ENCODE measurements at regions not wholly inside any gene's neighbourhood (a gene's known extent, or its start where the extent isn't known, plus 50 kb on each side); places are given as distances from the start of the nearest gene placed in this dataset.

DNA sequence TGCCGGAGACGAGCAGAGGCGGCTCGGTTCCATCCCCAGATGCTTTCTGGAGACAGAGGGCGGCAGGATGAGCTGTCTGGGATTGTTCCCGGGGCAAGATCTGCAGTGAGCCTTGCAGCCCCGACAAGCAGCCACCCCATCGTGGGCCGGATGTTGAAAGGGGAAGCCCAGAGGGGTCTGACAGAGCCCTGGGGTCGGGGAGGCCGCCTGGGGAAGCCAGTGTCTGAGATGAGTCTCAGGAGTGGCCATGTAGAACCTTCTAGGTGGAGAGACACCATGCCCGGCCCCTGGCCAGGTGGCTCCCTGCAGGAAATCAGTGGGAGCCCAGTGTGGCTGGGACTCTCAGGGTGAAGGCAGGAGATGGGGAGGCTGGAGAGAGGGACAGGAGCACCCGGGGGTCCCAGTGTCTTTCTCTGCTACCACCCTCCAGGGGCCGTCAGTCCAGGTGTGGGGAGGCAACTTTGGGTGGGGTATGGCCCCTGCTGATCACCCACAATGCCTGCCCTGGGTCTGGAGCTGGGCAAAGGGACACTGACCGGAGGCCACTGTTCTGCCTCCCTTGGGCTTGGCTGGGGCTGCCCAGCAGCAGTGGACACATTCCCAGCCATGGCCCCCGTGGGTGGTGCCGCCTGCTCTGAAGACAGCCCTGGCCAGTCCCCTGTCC, 128.3 kb upstream of the HS6ST1 start:
- ChIA-PET CTCF (interaction anchor here (1.8 kb wide), 1 partner anchor 9 kb away, joined by 6 read pairs; no protein-coding TSS in a partner anchor), POLR2A (no interaction called here)
- TF ChIP-seq, protein P1, sequence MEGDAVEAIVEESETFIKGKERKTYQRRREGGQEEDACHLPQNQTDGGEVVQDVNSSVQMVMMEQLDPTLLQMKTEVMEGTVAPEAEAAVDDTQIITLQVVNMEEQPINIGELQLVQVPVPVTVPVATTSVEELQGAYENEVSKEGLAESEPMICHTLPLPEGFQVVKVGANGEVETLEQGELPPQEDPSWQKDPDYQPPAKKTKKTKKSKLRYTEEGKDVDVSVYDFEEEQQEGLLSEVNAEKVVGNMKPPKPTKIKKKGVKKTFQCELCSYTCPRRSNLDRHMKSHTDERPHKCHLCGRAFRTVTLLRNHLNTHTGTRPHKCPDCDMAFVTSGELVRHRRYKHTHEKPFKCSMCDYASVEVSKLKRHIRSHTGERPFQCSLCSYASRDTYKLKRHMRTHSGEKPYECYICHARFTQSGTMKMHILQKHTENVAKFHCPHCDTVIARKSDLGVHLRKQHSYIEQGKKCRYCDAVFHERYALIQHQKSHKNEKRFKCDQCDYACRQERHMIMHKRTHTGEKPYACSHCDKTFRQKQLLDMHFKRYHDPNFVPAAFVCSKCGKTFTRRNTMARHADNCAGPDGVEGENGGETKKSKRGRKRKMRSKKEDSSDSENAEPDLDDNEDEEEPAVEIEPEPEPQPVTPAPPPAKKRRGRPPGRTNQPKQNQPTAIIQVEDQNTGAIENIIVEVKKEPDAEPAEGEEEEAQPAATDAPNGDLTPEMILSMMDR (IDR thresholded peaks at IDR 0.05; ENCODE audit: insufficient read depth, low read length, missing control alignments) = no peak
- H3K4me3 ChIP-seq (ENCODE audit: low read depth, low read length) = no peak overlapping the region
- no peak for DNase-seq (ENCODE audit: low read depth, low spot score)

DNA sequence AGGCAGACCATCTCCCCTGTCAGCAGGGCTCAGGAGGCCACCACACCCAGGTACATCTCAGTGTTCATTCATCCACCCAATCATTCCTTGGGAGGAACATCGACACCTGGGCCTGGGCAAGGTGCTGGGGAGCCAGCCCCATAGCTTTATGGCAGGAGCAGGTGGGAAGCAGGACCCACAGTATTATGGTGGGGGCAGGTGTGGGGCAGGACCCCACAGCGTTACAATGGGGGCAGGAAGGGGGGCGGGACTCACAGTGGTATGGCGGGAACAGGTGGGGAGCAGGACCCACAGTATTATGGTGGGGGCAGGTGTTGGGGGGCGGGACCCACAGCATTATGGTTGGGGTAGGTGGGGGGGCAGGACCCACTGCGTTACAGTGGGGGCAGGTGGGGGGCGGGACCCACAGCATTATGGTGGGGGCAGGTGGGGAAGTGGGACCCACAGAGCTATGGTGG, 128.9 kb upstream of the HS6ST1 start:
- ChIA-PET POLR2A (no interaction called here), CTCF (no interaction called here)
- no peak for DNase-seq (ENCODE audit: low read depth, low spot score)
- TF ChIP-seq, protein P1 (IDR thresholded peaks at IDR 0.05; ENCODE audit: insufficient read depth, low read length, missing control alignments) = no peak
- H3K4me3 ChIP-seq (ENCODE audit: low read depth, low read length) = no peak overlapping the region

DNA sequence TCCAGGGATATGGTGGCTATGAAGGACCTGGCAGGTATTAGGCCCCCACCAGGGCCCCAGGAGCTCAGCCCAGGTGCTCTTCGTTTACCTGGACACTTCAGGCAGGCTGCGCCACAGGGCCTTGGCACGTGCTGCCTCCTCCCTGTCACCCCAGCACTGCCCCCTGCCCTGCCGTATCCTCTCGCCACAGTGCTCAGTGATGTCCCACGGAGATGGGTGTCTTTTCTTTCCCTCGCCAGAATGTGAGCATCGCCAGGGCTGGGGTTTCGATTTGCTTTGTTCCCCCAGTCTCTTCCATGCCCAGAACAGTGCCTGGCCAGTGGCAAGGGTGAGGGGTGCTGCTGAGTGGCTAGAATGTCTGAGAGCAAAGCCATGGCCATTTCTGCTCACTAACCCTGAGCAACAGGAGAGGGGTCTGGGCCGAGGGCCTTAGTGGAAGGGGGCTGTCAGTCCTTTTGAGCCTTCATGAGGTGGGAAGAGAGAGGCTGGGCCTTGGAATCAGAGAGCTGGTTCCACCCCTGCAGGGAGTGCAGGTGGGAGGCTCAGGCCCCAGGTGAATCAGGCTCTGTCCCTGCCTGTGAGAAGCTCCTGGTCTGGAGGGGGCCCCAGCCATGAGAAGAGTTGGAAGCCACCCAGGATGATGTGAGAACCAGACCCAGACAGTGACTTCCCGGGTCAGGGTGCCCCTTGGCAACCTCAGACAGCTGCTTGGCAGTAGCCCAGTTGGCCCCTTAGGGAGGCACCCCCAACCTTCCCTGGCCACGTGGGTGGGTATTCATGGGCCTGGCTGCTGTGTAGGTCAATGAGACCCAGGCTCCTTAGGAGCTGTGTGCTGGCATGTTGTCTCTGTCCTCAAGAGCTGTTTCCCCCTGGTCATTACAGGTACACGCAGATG, 129.9 kb upstream of the HS6ST1 start:
- no peak overlapping the region for H3K4me3 ChIP-seq (ENCODE audit: low read depth, low read length)
- ChIA-PET POLR2A (no interaction called here), CTCF (no interaction called here)
- DNase-seq (ENCODE audit: low read depth, low spot score) = no peak
- TF ChIP-seq, protein P1 (IDR thresholded peaks at IDR 0.05; ENCODE audit: insufficient read depth, low read length, missing control alignments) = no peak

DNA sequence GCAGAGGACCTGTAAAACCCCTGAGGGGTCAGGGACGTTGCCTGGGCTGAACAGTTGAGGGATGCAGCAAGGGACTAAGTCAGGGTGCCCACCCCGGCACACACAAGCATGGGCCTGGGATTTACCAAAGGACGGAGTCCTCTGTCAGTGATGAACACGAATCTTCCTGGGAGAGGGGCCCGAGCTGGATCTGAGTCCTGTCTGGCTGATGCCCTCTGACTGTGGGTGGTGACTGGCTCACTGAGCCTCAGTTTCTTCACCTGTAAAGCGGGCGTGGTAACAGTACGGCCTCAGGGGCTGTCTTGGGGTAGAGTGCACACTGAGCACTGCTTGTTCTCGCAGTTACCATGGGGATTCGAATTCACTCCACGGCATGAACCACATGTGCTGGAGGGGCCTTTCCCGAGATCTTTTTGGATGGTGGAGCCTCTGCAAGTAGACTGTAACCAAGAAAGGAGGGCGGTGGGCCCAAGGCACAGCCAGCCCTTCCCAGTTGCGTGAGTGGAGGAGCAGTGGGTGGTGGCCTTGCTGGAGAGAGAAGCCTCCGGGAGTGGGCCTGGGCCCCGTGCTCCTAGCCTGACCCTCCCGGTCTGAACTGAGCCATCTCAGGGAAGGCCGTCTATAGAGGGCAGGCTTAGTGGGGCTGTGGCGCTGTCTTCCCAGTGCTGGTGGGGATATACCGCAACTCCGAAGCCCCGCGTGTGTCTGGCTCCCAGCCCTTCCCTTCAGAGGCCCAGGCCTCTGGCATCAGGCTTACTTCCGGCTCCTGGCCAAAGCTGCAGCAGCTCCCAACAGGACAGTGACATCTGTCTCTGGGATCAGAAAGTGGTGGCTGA, 130.8 kb upstream of the HS6ST1 start:
- ChIA-PET CTCF (no interaction called here), POLR2A (no interaction called here)
- H3K4me3 ChIP-seq (ENCODE audit: low read depth, low read length) = no peak overlapping the region
- TF ChIP-seq, protein P1 (IDR thresholded peaks at IDR 0.05; ENCODE audit: insufficient read depth, low read length, missing control alignments) = no peak
- DNase-seq (ENCODE audit: low read depth, low spot score) = no peak

DNA sequence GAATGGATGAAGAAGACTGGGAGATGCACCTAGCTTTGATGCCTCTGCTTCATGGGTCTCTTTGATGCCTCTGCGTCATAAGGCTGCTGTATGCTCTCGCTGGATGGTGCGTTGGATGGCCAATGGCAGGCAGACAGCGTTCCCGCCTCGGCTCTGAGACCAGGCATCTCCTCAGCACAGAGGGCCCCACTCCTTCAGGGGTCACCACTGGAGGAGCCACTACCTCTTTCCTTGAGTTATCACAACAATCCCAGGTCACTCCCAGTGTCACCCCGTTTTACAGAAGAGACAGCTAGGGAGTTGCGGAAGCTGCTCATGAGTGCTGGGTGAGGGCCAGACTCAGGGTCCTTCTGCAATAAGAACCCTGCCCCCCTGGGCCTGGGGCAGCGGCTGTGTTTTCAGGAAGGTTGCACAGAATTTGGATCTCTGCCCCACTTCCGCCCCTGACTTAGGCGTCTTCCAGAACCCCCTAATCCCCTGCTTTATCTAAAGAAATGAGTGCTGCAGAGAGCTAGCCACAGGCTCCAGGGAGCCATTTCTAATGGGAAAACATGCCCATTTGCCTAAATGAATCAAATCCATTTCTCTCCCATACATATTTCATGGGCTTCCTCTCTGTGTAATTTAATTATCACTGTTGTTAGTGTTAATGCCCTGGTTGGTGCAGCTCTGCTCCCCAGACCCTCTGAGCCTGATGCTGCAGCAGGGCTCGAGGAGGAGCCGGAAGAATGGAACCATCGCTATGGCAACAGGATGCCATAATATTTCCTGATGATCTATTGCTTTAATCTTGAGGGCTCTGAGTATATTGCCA, 131.8 kb upstream of the HS6ST1 start:
- no peak for DNase-seq (ENCODE audit: low read depth, low spot score)
- H3K4me3 ChIP-seq (ENCODE audit: low read depth, low read length) = no peak overlapping the region
- CTCF ChIA-PET = no interaction called here
- POLR2A ChIA-PET = no interaction called here
- TF ChIP-seq, protein P1 (IDR thresholded peaks at IDR 0.05; ENCODE audit: insufficient read depth, low read length, missing control alignments) = no peak

Data from AG04449 (cell line).